Ovary (tissue), 3 donors: ENCODE measurements at regions not wholly inside any gene's neighbourhood (a gene's known extent, or its start where the extent isn't known, plus 50 kb on each side); places are given as distances from the start of the nearest gene placed in this dataset.

Experiments used
- EP300 ChIP-seq: sonication (generic); formaldehyde crosslinking; IDR thresholded peaks from one replicate; pipeline ENCODE4 v1.6.1; 2017; ENCODE audit warnings: antibody characterized with exemption
- POLR2A ChIP-seq: fragments of 450-650 bp; IDR thresholded peaks from one replicate; pipeline ENCODE4 v1.6.1; 2017; ENCODE audit warnings: antibody characterized with exemption, mild to moderate bottlenecking, moderate library complexity
- TF ChIP-seq, protein P1 (sequence below), 3 donors: fragments of 450-650 bp in 2 of 3; fragments of 200-600 bp in 1 of 3; IDR thresholded peaks; one replicate each; pipeline versions ENCODE4 v1.5.1 to v1.8.0; 2016 to 2022; ENCODE audit warnings: antibody characterized with exemption in 3 of 3, mild to moderate bottlenecking in 1 of 3
- donor health status: DM: no; HTN: no; CAD: no.

- TF ChIP-seq EP300 (no peak), POLR2A (no peak)
- TF ChIP-seq, protein P1, sequence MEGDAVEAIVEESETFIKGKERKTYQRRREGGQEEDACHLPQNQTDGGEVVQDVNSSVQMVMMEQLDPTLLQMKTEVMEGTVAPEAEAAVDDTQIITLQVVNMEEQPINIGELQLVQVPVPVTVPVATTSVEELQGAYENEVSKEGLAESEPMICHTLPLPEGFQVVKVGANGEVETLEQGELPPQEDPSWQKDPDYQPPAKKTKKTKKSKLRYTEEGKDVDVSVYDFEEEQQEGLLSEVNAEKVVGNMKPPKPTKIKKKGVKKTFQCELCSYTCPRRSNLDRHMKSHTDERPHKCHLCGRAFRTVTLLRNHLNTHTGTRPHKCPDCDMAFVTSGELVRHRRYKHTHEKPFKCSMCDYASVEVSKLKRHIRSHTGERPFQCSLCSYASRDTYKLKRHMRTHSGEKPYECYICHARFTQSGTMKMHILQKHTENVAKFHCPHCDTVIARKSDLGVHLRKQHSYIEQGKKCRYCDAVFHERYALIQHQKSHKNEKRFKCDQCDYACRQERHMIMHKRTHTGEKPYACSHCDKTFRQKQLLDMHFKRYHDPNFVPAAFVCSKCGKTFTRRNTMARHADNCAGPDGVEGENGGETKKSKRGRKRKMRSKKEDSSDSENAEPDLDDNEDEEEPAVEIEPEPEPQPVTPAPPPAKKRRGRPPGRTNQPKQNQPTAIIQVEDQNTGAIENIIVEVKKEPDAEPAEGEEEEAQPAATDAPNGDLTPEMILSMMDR (IDR thresholded peaks at IDR 0.05) = no peak
Measured at GRCh38 chr21:34221331-34222030, 142.3 kb upstream of the KCNE2 start.
